Adrenal gland (tissue), 9 donors: ENCODE measurements at regions not wholly inside any gene's neighbourhood (a gene's known extent, or its start where the extent isn't known, plus 50 kb on each side); places are given as distances from the start of the nearest gene placed in this dataset.

Source experiments
- DNase-seq, 7 donors: peaks; one replicate each; pipeline ENCODE4 v3.0.0-alpha.2; 2019 to 2020
- H3K27ac ChIP-seq, 5 donors: fragments of 200-600 bp; sonication (generic) in 4 of 5; 1 replicate in 3 of 5; 2 replicates in 2 of 5; pipeline versions ENCODE4 v1.5.1 to v1.8.0; 2016 to 2020; ENCODE audit warnings: mild to moderate bottlenecking in 1 of 5
- H3K27me3 ChIP-seq: fragments of 200-600 bp; 2 replicates; pipeline ENCODE4 v1.8.0; 2021
- H3K36me3 ChIP-seq, 2 donors: fragments of 200-600 bp; replicated peaks in 1 of 2; 1 replicate in 1 of 2; 2 replicates in 1 of 2; pipeline versions ENCODE4 v1.5.1 to v1.8.0; 2018 to 2022
- H3K4me1 ChIP-seq, 2 donors: fragments of 200-600 bp; replicated peaks in 1 of 2; 1 replicate in 1 of 2; 2 replicates in 1 of 2; pipeline versions ENCODE4 v1.5.1 to v1.8.0; 2018 to 2021
- H3K4me3 ChIP-seq, 4 donors: fragments of 200-600 bp; sonication (generic) in 3 of 4; one replicate each; pipeline ENCODE4 v1.5.1; 2016 to 2018
- H3K9me3 ChIP-seq, 3 donors: fragments of 200-600 bp; sonication (generic) in 1 of 3; replicated peaks in 1 of 3; 1 replicate in 2 of 3; 2 replicates in 1 of 3; pipeline versions ENCODE4 v1.5.1 to v1.8.0; 2016 to 2021
- POLR2A ChIP-seq, 2 donors: fragments of 450-650 bp; IDR thresholded peaks; one replicate each; pipeline ENCODE4 v1.6.1; 2017; ENCODE audit warnings: antibody characterized with exemption in 2 of 2, mild to moderate bottlenecking in 2 of 2, moderate library complexity in 1 of 2
- WGBS, 4 donors: extraction: QIAGEN DNeasy Blood & Tissue Kit in 2 of 4; methylation state at CpG; one replicate each; pipeline versions ENCODE4 v1.1.5 to v1.1.7; 2013 to 2017; 5-methylcytosine and 5-hydroxymethylcytosine counted together
- intact Hi-C, 2 donors: fragments of 100-400 bp; cut with DNase I; formaldehyde crosslinking; loops; one replicate each; pipeline versions ENCODE4 v1.14.1 to v1.15.0; 2022 to 2023
- TF ChIP-seq, protein P1 (sequence below), 6 experiments: fragments of 450-650 bp in 4 of 6; fragments of 200-600 bp in 2 of 6; sonication (generic) in 1 of 6; IDR thresholded peaks; 1 replicate in 5 of 6; 2 replicates in 1 of 6; pipeline versions ENCODE4 v1.5.1 to v1.8.0; 2016 to 2021; ENCODE audit warnings: antibody characterized with exemption in 6 of 6, mild to moderate bottlenecking in 2 of 6, moderate library complexity in 1 of 6
- donor health status: healthy with polysubstance abuse.
- donor health status: Bipolar disorder and iron deficiency.
- donor health status: DM: yes; HTN: yes; CAD: no.
- donor health status: DM: no; HTN: no; CAD: no.
- donor health status: DM: no; HTN: no; CAD: no.

DNA sequence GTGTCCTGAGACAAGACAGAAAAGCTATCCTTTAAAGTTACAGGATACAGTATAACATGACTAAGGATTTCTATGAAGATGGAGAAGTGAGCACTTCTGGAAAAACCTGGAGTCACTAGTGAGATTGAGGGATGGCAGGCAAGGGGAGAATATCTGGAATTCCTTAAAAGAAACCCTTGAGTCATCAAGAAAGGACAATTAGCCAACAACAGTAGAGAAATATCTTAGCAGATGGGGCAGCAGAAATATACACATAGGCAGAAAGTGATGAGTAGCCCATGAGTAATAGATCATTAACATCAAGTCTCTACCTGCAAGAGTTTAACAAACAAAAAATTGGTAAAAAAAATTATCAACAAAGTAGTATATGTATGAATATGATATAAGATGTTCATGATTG, 858.8 kb upstream of the FRG1 start:
- Histone ChIP-seq H3K4me1 (no peaks in the 10 kb centered on the region), H3K36me3 (no peaks in the 10 kb centered on the region), H3K9me3 (no peaks in the 10 kb centered on the region), H3K27ac (no peak overlapping the region), H3K4me3 (no peak overlapping the region), H3K27me3 (no peaks in the 10 kb centered on the region)
- DNase-seq, result no peak
- TF ChIP-seq, protein P1, sequence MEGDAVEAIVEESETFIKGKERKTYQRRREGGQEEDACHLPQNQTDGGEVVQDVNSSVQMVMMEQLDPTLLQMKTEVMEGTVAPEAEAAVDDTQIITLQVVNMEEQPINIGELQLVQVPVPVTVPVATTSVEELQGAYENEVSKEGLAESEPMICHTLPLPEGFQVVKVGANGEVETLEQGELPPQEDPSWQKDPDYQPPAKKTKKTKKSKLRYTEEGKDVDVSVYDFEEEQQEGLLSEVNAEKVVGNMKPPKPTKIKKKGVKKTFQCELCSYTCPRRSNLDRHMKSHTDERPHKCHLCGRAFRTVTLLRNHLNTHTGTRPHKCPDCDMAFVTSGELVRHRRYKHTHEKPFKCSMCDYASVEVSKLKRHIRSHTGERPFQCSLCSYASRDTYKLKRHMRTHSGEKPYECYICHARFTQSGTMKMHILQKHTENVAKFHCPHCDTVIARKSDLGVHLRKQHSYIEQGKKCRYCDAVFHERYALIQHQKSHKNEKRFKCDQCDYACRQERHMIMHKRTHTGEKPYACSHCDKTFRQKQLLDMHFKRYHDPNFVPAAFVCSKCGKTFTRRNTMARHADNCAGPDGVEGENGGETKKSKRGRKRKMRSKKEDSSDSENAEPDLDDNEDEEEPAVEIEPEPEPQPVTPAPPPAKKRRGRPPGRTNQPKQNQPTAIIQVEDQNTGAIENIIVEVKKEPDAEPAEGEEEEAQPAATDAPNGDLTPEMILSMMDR (IDR thresholded peaks at IDR 0.05), result no peak
- TF ChIP-seq POLR2A (IDR thresholded peaks at IDR 0.05), result no peak
- intact Hi-C loops, result no loop called here

DNA sequence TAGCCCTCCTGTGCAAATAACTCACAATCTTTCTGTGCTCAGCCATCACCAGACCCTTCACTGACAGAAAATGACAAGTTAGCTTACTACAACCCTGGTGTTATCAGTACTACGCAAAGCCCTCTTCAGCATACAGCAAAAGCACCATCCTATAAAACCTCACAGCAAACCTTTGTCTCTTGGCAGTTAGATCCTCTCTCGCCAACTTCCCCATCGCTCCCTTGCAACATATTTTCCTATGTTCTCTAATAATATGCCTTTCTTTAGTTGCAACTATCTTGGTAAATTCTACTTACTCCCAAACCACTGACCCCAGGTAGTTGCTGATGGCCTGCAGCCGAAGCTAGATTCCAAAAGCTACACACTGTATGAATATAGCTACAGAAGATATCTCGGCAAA, 856.9 kb upstream of the FRG1 start:
- no peak for DNase-seq
- Histone ChIP-seq H3K27ac (no peak overlapping the region), H3K4me1 (no peaks in the 10 kb centered on the region), H3K4me3 (no peak overlapping the region), H3K36me3 (no peaks in the 10 kb centered on the region), H3K27me3 (no peaks in the 10 kb centered on the region), H3K9me3 (no peaks in the 10 kb centered on the region)
- intact Hi-C loops, result no loop called here
- 71 to 84% (median 78%) methylated on average over 5 of the region's 5 CpGs for WGBS, 4 donors
- TF ChIP-seq, protein P1 (IDR thresholded peaks at IDR 0.05), result no peak
- no peak for TF ChIP-seq POLR2A (IDR thresholded peaks at IDR 0.05)

DNA sequence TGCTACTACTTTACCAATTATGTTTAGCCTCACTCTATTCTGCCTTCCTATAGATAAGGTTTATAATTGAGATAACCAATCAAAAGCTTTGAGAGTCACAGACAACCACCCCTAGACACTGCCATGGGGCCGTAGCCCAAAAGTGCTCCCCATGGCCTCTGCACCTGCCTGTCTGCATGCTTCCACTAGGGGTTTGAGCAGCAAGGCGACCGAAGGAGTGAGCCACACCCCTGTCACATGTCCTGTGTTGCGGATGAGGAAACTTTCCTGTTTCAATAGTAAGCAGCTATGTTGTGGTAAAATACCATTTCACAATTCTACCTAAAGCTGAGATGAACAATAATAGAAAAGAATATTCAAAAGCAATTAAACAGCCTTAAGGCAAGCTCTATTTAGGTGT, 856.0 kb upstream of the FRG1 start:
- 62 to 88% (median 75%) methylated on average over 4 of the region's 4 CpGs for WGBS, 4 donors
- Histone ChIP-seq H3K36me3 (no peaks in the 10 kb centered on the region), H3K9me3 (no peaks in the 10 kb centered on the region), H3K27me3 (no peaks in the 10 kb centered on the region), H3K27ac (no peak overlapping the region), H3K4me1 (no peaks in the 10 kb centered on the region), H3K4me3 (no peak overlapping the region)
- intact Hi-C loops, result no loop called here
- no peak for DNase-seq
- no peak for TF ChIP-seq POLR2A (IDR thresholded peaks at IDR 0.05)
- TF ChIP-seq, protein P1 (IDR thresholded peaks at IDR 0.05), result no peak

DNA sequence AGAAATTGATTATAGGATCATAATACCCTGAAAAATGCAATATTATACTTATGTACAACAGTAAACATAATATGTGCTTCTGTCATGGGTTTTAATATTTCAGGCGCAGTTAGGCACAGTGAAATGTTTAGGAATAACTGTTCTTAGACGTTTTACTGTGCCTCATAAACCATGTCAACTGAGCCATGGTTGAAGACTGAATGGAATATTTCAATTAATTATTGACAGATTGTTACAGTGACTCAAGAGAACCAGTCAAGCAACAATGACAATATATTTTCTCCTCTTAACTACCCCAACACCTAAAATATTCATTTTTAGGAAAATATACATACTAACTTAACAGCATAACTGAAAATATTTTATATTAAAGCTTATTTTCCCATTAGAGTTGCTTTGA, 852.7 kb upstream of the FRG1 start:
- TF ChIP-seq POLR2A (IDR thresholded peaks at IDR 0.05), result no peak
- TF ChIP-seq, protein P1 (IDR thresholded peaks at IDR 0.05), result no peak
- H3K4me1 ChIP-seq, result no peaks in the 10 kb centered on the region
- no peaks in the 10 kb centered on the region for H3K27me3 ChIP-seq
- 52 to 80% (median 64%) methylated on average over 2 of the region's 2 CpGs for WGBS, 4 donors
- DNase-seq, result no peak
- H3K27ac ChIP-seq, result no peak overlapping the region
- H3K9me3 ChIP-seq, result no peaks in the 10 kb centered on the region
- no peaks in the 10 kb centered on the region for H3K36me3 ChIP-seq
- no peak overlapping the region for H3K4me3 ChIP-seq
- intact Hi-C loops, result no loop called here
